ENCODE measurements at regions not wholly inside any gene's neighbourhood (a gene's known extent, or its start where the extent isn't known, plus 50 kb on each side); places are given as distances from the start of the nearest gene placed in this dataset.
A peak's percentile ranks its signal among the peaks of the same experiment; 100 is the strongest.

GRCh38 chr3:117557464-117558090 is 848.0 kb downstream of the TUSC7 start:
- WGBS, 2 donors: 68 to 79% methylated on average over 2 of the region's 2 CpGs
- Histone ChIP-seq H3K27ac (no peak overlapping the region), H3K4me1 (no peaks in the 10 kb centered on the region), H3K27me3 (no peaks in the 10 kb centered on the region), H3K4me3 (replicated peaks in 1 of 3) (no peak overlapping the region), H3K9me3 (no peaks in the 10 kb centered on the region), H3K36me3 (no peaks in the 10 kb centered on the region)
- no peak for DNase-seq
- TF ChIP-seq POLR2A (IDR thresholded peaks at IDR 0.05) (no peak), CTCF (IDR thresholded peaks at IDR 0.05) (no peak)
- intact Hi-C loops (cut with DNase I): no loop called here

GRCh38 chr3:117558681-117559080 is 849.1 kb downstream of the TUSC7 start:
- DNase-seq: no peak
- Histone ChIP-seq H3K27me3 (no peaks in the 10 kb centered on the region), H3K4me1 (peaks cover 0 to 5% of the 10 kb centered on the region in 2 donors), H3K36me3 (no peaks in the 10 kb centered on the region), H3K4me3 (replicated peaks in 1 of 3) (no peak overlapping the region), H3K9me3 (no peaks in the 10 kb centered on the region), H3K27ac (no peak overlapping the region)
- 76 to 79% methylated on average over 1 of the region's 1 CpG for WGBS, 2 donors
- no peak for TF ChIP-seq CTCF (IDR thresholded peaks at IDR 0.05)
- no peak for TF ChIP-seq POLR2A (IDR thresholded peaks at IDR 0.05)
- intact Hi-C loops (cut with DNase I): no loop called here

- no peak for DNase-seq
- no peak for TF ChIP-seq CTCF (IDR thresholded peaks at IDR 0.05)
- no peak for TF ChIP-seq POLR2A (IDR thresholded peaks at IDR 0.05)
- H3K36me3 ChIP-seq: no peaks in the 10 kb centered on the region
- intact Hi-C loops (cut with DNase I): no loop called here
- no peak overlapping the region for H3K4me3 ChIP-seq (replicated peaks in 1 of 3)
- no peaks in the 10 kb centered on the region for H3K9me3 ChIP-seq
- peaks cover 0 to 8% of the 10 kb centered on the region in 2 donors for H3K4me1 ChIP-seq
- H3K27me3 ChIP-seq: no peaks in the 10 kb centered on the region
- H3K27ac ChIP-seq: no peak overlapping the region
- 72 to 76% methylated on average over 2 of the region's 2 CpGs for WGBS, 2 donors
Measured at GRCh38 chr3:117562000-117562399, 852.4 kb downstream of the TUSC7 start.

DNA sequence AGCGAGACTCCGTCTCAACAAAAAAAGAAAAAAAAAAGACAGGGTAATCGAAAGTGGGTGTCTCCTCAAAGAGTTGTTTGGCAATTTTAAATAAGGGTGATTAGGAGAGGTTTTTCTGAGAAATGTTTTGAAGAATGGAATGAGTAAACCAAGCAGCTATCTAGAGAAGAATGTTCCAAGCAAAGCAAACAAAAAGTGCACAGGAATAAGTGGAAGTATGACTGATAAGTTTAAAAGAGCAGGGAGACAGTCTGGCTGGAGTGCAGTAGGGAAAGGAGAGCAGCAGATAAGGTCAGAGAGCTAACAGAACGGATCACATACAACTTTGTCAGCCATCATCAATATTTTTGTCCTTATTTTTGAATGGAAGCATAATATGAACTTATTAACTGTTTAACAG is 853.5 kb downstream of the TUSC7 start:
- Histone ChIP-seq H3K4me3 (replicated peaks in 1 of 3) (no peak overlapping the region), H3K36me3 (no peaks in the 10 kb centered on the region), H3K27ac (peak overlapping the region in 1 of 3 donors; percentile 23), H3K4me1 (peaks cover 0 to 8% of the 10 kb centered on the region in 2 donors), H3K27me3 (no peaks in the 10 kb centered on the region), H3K9me3 (no peaks in the 10 kb centered on the region)
- TF ChIP-seq POLR2A (IDR thresholded peaks at IDR 0.05): no peak
- intact Hi-C loops (cut with DNase I): no loop called here
- DNase-seq: no peak
- 24 to 32% methylated on average over 4 of the region's 4 CpGs for WGBS, 2 donors

DNA sequence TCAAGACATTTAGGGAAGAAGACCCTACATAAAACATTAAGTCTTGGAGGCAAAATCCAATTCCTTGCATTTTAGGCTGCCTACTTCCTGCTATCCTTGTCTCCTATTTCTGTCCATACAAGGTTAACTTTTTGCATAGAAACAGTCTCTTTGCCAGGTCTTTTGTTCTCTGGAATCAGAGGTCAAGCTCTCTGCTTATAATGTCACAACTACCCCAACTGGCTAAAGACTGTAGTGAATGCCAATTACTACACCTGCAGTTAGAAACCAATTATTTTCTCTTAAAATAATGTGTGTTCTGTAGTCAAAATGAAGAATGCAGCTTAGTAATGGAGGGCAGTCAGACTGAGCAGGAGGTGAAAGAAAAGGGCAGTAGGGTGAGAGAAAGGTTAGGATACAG is 856.2 kb downstream of the TUSC7 start:
- Histone ChIP-seq H3K4me1 (peaks cover 0 to 8% of the 10 kb centered on the region in 2 donors), H3K27me3 (no peaks in the 10 kb centered on the region), H3K9me3 (no peaks in the 10 kb centered on the region), H3K4me3 (replicated peaks in 1 of 3) (no peak overlapping the region), H3K36me3 (no peaks in the 10 kb centered on the region), H3K27ac (no peak overlapping the region)
- no peak for DNase-seq
- intact Hi-C loops (cut with DNase I): no loop called here
- TF ChIP-seq CTCF (IDR thresholded peaks at IDR 0.05) (no peak), POLR2A (IDR thresholded peaks at IDR 0.05) (no peak)

Measured in thyroid gland (tissue), 4 donors.